Endothelial cell of umbilical vein (primary cell): ENCODE measurements at regions not wholly inside any gene's neighbourhood (a gene's known extent, or its start where the extent isn't known, plus 50 kb on each side); places are given as distances from the start of the nearest gene placed in this dataset.

Source experiments
- GATA2 ChIP-seq: IDR thresholded peaks from 2 replicates; pipeline ENCODE4 v1.7.0; 2011; ENCODE audit warnings: low read depth, mild to moderate bottlenecking, moderate library complexity, mixed read lengths, low read length; ENCODE audit not compliant: insufficient read length, insufficient read depth
- MAX ChIP-seq: IDR thresholded peaks from 2 replicates; pipeline ENCODE4 v1.6.1; 2011; ENCODE audit not compliant: insufficient read depth, insufficient read length
- POLR2AphosphoS5 ChIP-seq: IDR thresholded peaks from 2 replicates; pipeline ENCODE4 v1.6.1; 2012; ENCODE audit warnings: low read depth, mild to moderate bottlenecking, control low read depth, low read length, moderate library complexity; ENCODE audit not compliant: insufficient read depth
- TF ChIP-seq, protein P1 (sequence below), 2 donors: IDR thresholded peaks; 1 replicate in 1 of 2; 2 replicates in 1 of 2; pipeline ENCODE4 v1.5.1; 2011; ENCODE audit warnings: low read length in 2 of 2, mild to moderate bottlenecking in 2 of 2, moderate library complexity in 2 of 2, control low read depth in 1 of 2, inconsistent platforms in 1 of 2, low read depth in 1 of 2; ENCODE audit not compliant: insufficient read depth in 1 of 2; ENCODE audit errors: extremely low read depth in 1 of 2

GRCh38 chr4:177546745-177547144, 104.5 kb upstream of the AGA start:
- TF ChIP-seq, protein P1, sequence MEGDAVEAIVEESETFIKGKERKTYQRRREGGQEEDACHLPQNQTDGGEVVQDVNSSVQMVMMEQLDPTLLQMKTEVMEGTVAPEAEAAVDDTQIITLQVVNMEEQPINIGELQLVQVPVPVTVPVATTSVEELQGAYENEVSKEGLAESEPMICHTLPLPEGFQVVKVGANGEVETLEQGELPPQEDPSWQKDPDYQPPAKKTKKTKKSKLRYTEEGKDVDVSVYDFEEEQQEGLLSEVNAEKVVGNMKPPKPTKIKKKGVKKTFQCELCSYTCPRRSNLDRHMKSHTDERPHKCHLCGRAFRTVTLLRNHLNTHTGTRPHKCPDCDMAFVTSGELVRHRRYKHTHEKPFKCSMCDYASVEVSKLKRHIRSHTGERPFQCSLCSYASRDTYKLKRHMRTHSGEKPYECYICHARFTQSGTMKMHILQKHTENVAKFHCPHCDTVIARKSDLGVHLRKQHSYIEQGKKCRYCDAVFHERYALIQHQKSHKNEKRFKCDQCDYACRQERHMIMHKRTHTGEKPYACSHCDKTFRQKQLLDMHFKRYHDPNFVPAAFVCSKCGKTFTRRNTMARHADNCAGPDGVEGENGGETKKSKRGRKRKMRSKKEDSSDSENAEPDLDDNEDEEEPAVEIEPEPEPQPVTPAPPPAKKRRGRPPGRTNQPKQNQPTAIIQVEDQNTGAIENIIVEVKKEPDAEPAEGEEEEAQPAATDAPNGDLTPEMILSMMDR (IDR thresholded peaks at IDR 0.05; ENCODE audit: extremely low read depth in 1 of 2, insufficient read depth in 1 of 2, low read depth in 1 of 2, low read length in 2 of 2), result no peak
- TF ChIP-seq POLR2AphosphoS5 (no peak), MAX (no peak), GATA2 (no peak)
